GM12865 (cell line): ENCODE measurements at regions not wholly inside any gene's neighbourhood (a gene's known extent, or its start where the extent isn't known, plus 50 kb on each side); places are given as distances from the start of the nearest gene placed in this dataset.

Experiments used
- DNase-seq: peaks from one replicate; pipeline ENCODE4 v3.0.0; 2010; ENCODE audit warnings: low read depth
- H3K4me3 ChIP-seq: 2 replicates; pipeline ENCODE4 v1.5.1; 2011; ENCODE audit warnings: mild to moderate bottlenecking, low read depth, low read length, control low read depth
- TF ChIP-seq, protein P1 (sequence below): IDR thresholded peaks from 2 replicates; pipeline ENCODE4 v1.5.1; 2011; ENCODE audit warnings: low read length, control low read depth, low read depth, inconsistent platforms; ENCODE audit not compliant: insufficient read depth; ENCODE audit errors: missing control alignments

GRCh38 chr5:56346044-56346710, 113.0 kb upstream of the ANKRD55 start:
- H3K4me3 ChIP-seq: no peak overlapping the region
- no peak for DNase-seq
- TF ChIP-seq, protein P1, sequence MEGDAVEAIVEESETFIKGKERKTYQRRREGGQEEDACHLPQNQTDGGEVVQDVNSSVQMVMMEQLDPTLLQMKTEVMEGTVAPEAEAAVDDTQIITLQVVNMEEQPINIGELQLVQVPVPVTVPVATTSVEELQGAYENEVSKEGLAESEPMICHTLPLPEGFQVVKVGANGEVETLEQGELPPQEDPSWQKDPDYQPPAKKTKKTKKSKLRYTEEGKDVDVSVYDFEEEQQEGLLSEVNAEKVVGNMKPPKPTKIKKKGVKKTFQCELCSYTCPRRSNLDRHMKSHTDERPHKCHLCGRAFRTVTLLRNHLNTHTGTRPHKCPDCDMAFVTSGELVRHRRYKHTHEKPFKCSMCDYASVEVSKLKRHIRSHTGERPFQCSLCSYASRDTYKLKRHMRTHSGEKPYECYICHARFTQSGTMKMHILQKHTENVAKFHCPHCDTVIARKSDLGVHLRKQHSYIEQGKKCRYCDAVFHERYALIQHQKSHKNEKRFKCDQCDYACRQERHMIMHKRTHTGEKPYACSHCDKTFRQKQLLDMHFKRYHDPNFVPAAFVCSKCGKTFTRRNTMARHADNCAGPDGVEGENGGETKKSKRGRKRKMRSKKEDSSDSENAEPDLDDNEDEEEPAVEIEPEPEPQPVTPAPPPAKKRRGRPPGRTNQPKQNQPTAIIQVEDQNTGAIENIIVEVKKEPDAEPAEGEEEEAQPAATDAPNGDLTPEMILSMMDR: no peak

DNA sequence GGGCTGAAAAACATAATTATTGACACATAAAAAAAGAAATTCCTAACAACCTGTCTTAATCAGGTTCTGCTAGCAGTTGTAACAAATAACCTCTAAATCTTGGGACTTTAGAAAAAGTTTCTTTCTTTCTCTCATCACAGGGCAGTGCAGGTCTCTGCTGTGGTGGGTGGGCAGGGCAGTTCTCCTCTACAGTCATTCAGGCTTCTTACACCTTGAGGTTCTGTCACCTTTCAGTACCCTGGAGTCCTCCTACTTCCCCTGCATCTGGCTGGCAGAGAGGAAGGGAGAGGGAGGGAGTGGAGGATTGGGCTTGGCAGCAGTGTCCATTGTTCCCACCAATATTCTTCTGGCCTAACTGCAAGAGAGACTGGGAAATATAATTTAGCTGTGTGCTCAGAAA, 112.2 kb upstream of the ANKRD55 start:
- TF ChIP-seq, protein P1: no peak

GRCh38 chr5:56344594-56344993, 111.5 kb upstream of the ANKRD55 start:
- no peak overlapping the region for H3K4me3 ChIP-seq
- TF ChIP-seq, protein P1: no peak
- DNase-seq: no peak

More for the DNA sequence above, 112.2 kb upstream of the ANKRD55 start:
- no peak for DNase-seq
- H3K4me3 ChIP-seq: no peak overlapping the region

- TF ChIP-seq, protein P1: no peak
- H3K4me3 ChIP-seq: no peak overlapping the region
Measured at GRCh38 chr5:56343988-56344387, 110.9 kb upstream of the ANKRD55 start.

DNA sequence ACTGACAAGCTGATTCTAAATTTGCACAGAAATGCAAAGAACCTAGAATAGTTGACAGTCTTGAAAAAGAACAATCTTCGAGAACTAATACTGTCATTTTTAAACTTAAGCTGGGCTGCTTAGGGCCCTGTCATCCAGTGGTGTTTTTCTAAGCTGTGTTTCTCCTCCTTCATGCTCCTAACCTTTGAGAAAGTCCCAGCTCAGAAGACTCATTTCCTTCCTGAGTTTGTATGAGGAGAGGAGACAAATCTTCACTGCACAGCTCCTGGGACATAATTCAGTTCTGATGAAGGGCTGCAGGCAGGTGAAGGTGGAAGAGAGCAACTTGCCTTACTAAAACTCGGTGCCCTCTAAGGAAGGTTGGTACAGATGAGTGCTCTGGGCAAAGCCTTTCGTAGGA, 109.5 kb upstream of the ANKRD55 start:
- no peak for DNase-seq
- TF ChIP-seq, protein P1: no peak
- no peak overlapping the region for H3K4me3 ChIP-seq

More at GRCh38 chr5:56343988-56344387, 110.9 kb upstream of the ANKRD55 start:
- no peak for DNase-seq

- H3K4me3 ChIP-seq: no peak overlapping the region
- TF ChIP-seq, protein P1: no peak
- no peak for DNase-seq
Measured at GRCh38 chr5:56340196-56340980, 107.3 kb upstream of the ANKRD55 start.
